ENCODE measurements at regions not wholly inside any gene's neighbourhood (a gene's known extent, or its start where the extent isn't known, plus 50 kb on each side); places are given as distances from the start of the nearest gene placed in this dataset.

DNA sequence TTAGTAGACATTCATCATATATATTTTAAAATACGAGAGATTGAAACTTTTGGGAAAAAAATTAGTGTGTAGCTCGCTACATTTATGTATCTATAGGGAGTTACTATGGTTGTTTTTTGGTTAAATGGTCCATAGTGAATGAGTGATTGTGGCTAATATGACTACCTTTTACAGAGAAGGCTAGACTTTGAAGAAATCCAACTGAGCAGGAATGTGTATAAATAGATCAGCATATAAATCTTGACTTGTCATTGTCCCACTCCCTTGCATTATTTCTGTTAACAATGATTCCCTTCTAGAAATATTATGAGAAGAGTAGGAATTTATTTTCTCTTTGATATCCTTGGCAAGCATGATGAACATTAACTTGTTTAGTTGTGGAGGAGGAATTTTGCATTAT is 737.8 kb upstream of the MAP3K7 start:
- TF ChIP-seq CTCF (conservative IDR thresholded peaks at IDR 0.05 in 1 of 2, IDR thresholded peaks at IDR 0.05 in 1 of 2; ENCODE audit: low read depth in 1 of 2, low read length in 2 of 2) (no peak), EZH2 (IDR thresholded peaks at IDR 0.05; ENCODE audit: low read length, missing control alignments) (no peak)

Measured in fibroblast of lung (primary cell).